H1 (cell line): ENCODE measurements at regions not wholly inside any gene's neighbourhood (a gene's known extent, or its start where the extent isn't known, plus 50 kb on each side); places are given as distances from the start of the nearest gene placed in this dataset.

ENCODE experiments used
- CTCF ChIA-PET: fragments of 300-600 bp; sonication (Branson Sonifier 250); formaldehyde crosslinking; loops from one replicate; lab custom pipeline; 2021; ENCODE audit not compliant: partially characterized antibody; lab: Charles Lee
- POLR2A ChIA-PET: fragments of 300-600 bp; sonication (Branson Sonifier 250); formaldehyde crosslinking; loops from one replicate; lab custom pipeline; 2021; ENCODE audit warnings: inconsistent platforms; ENCODE audit not compliant: partially characterized antibody; lab: Charles Lee
- DNase-seq, 2 experiments: peaks; one replicate each; pipeline versions ENCODE4 v3.0.0 to v3.0.0-alpha.2; 2010 to 2022; ENCODE audit warnings: low spot score in 2 of 2, low read depth in 1 of 2, mixed read lengths in 1 of 2
- FAIRE-seq: peaks from 2 replicates; lab custom pipeline; 2011; peaks lifted over from hg19 to GRCh38; lab: Jason Lieb, UNC
- H2AFZ ChIP-seq: 2 replicates; pipeline ENCODE4 v1.8.1; 2012; ENCODE audit warnings: low read length, inconsistent platforms
- H2AK5ac ChIP-seq: 2 replicates; pipeline ENCODE4 v1.6.1; 2013; ENCODE audit warnings: low read depth, low read length
- H2BK120ac ChIP-seq: replicated peaks from 2 replicates; pipeline ENCODE3; 2013; ENCODE audit warnings: low read depth, low read length, inconsistent platforms
- H2BK12ac ChIP-seq: 2 replicates; pipeline ENCODE4 v1.6.1; 2013; ENCODE audit warnings: low read depth, low read length
- H2BK15ac ChIP-seq: 2 replicates; pipeline ENCODE4 v1.6.1; 2013; ENCODE audit warnings: low read length
- H2BK20ac ChIP-seq: 2 replicates; pipeline ENCODE4 v1.6.1; 2013; ENCODE audit warnings: low read length
- H2BK5ac ChIP-seq: 2 replicates; pipeline ENCODE4 v1.6.1; 2013; ENCODE audit warnings: low read depth, low read length
- H3K14ac ChIP-seq: 2 replicates; pipeline ENCODE4 v1.6.1; 2013; ENCODE audit warnings: inconsistent platforms; ENCODE audit not compliant: insufficient read length
- H3K18ac ChIP-seq: 2 replicates; pipeline ENCODE4 v1.6.1; 2013; ENCODE audit warnings: low read length; ENCODE audit errors: extremely low read depth
- H3K23ac ChIP-seq: 2 replicates; pipeline ENCODE4 v1.6.1; 2013; ENCODE audit warnings: inconsistent platforms; ENCODE audit not compliant: insufficient read length
- H3K23me2 ChIP-seq: 2 replicates; pipeline ENCODE4 v1.6.1; 2013; ENCODE audit warnings: low read depth, low read length
- H3K27ac ChIP-seq: 2 replicates; pipeline ENCODE4 v1.6.1; 2011; ENCODE audit warnings: low read depth, low read length, inconsistent platforms
- H3K27me3 ChIP-seq, 4 experiments: replicated peaks in 1 of 4; 1 replicate in 1 of 4; 2 replicates in 3 of 4; pipeline versions ENCODE4 v1.6.1 to v1.8.1; 2011 to 2013; ENCODE audit warnings: low read length in 3 of 4, mild to moderate bottlenecking in 3 of 4, inconsistent platforms in 2 of 4, mixed read lengths in 2 of 4, moderate library complexity in 1 of 4; ENCODE audit not compliant: control insufficient read depth in 3 of 4, insufficient read depth in 3 of 4; ENCODE audit errors: extremely low read depth in 1 of 4
- H3K36me3 ChIP-seq, 4 experiments: 2 replicates each; pipeline versions ENCODE4 v1.6.1 to v1.8.1; 2011 to 2013; ENCODE audit warnings: mild to moderate bottlenecking in 4 of 4, low read length in 3 of 4, moderate library complexity in 2 of 4, control low read depth in 1 of 4, inconsistent platforms in 1 of 4; ENCODE audit not compliant: insufficient read depth in 4 of 4, control insufficient read depth in 2 of 4
- H3K4ac ChIP-seq: replicated peaks from 2 replicates; pipeline ENCODE3; 2013; ENCODE audit warnings: low read length, low read depth, mixed read lengths, inconsistent platforms; ENCODE audit not compliant: insufficient read length
- H3K4me1 ChIP-seq, 4 experiments: replicated peaks in 1 of 4; 1 replicate in 1 of 4; 2 replicates in 3 of 4; pipeline versions ENCODE4 v1.6.1 to v1.8.1; 2011 to 2013; ENCODE audit warnings: low read length in 3 of 4, inconsistent platforms in 2 of 4, mixed read lengths in 1 of 4; ENCODE audit not compliant: insufficient read depth in 4 of 4, control insufficient read depth in 3 of 4
- H3K4me2 ChIP-seq, 2 experiments: 2 replicates each; pipeline versions ENCODE4 v1.6.1 to v1.8.1; 2011 to 2013; ENCODE audit warnings: low read depth in 2 of 2, low read length in 2 of 2, control low read depth in 1 of 2, inconsistent platforms in 1 of 2, mild to moderate bottlenecking in 1 of 2; ENCODE audit not compliant: insufficient read depth in 1 of 2
- H3K4me3 ChIP-seq, 4 experiments: fragments of 200-600, 300-600 bp in 1 of 4; sonication (generic), shearing (Covaris generic), sonication (Bioruptor Twin) in 1 of 4; 2 replicates each; pipeline versions ENCODE4 v1.5.1 to v1.8.1; 2011 to 2016; ENCODE audit warnings: low read length in 4 of 4, low read depth in 3 of 4, control low read depth in 2 of 4, inconsistent platforms in 2 of 4, mild to moderate bottlenecking in 2 of 4, mixed read lengths in 1 of 4, moderate library complexity in 1 of 4; ENCODE audit not compliant: insufficient read depth in 2 of 4; ENCODE audit errors: extremely low read depth in 1 of 4
- H3K56ac ChIP-seq: replicated peaks from 2 replicates; pipeline ENCODE3; 2013; ENCODE audit warnings: low read depth, mild to moderate bottlenecking, mixed read lengths, low read length, inconsistent platforms; ENCODE audit not compliant: insufficient read length
- H3K79me1 ChIP-seq: 2 replicates; pipeline ENCODE4 v1.6.1; 2013; ENCODE audit warnings: low read depth, low read length, control low read depth
- H3K79me2 ChIP-seq, 2 experiments: 2 replicates each; pipeline versions ENCODE4 v1.6.1 to v1.8.1; 2012 to 2013; ENCODE audit warnings: low read length in 2 of 2, mild to moderate bottlenecking in 2 of 2, inconsistent platforms in 1 of 2; ENCODE audit not compliant: insufficient read depth in 2 of 2, control insufficient read depth in 1 of 2
- H3K9ac ChIP-seq, 4 experiments: replicated peaks in 1 of 4; 1 replicate in 1 of 4; 2 replicates in 3 of 4; pipeline versions ENCODE4 v1.6.1 to v1.8.1; 2011 to 2013; ENCODE audit warnings: low read depth in 3 of 4, low read length in 3 of 4, control low read depth in 2 of 4, mild to moderate bottlenecking in 2 of 4, moderate library complexity in 2 of 4, inconsistent platforms in 1 of 4; ENCODE audit errors: extremely low read depth in 1 of 4
- H3K9me3 ChIP-seq, 2 experiments: 2 replicates each; pipeline versions ENCODE4 v1.6.1 to v1.8.1; 2012 to 2013; ENCODE audit warnings: mild to moderate bottlenecking in 2 of 2, moderate library complexity in 2 of 2, control low read depth in 1 of 2, inconsistent platforms in 1 of 2, low read depth in 1 of 2, low read length in 1 of 2, mixed read lengths in 1 of 2; ENCODE audit not compliant: insufficient read depth in 2 of 2
- H4K20me1 ChIP-seq, 2 experiments: replicated peaks in 1 of 2; 2 replicates each; pipeline versions ENCODE3 to v1.8.1; 2011 to 2013; ENCODE audit warnings: inconsistent platforms in 2 of 2, low read length in 2 of 2, mild to moderate bottlenecking in 1 of 2; ENCODE audit not compliant: insufficient read depth in 2 of 2, control insufficient read depth in 1 of 2
- H4K5ac ChIP-seq: 2 replicates; pipeline ENCODE4 v1.6.1; 2013; ENCODE audit warnings: low read length, low read depth, mixed read lengths, inconsistent platforms; ENCODE audit not compliant: insufficient read length
- H4K8ac ChIP-seq: 2 replicates; pipeline ENCODE4 v1.8.0; 2013; ENCODE audit warnings: mild to moderate bottlenecking, moderate library complexity, low read length, inconsistent platforms; ENCODE audit not compliant: insufficient read depth; ENCODE audit errors: extremely low read depth
- H4K91ac ChIP-seq: replicated peaks from 2 replicates; pipeline ENCODE3; 2013; ENCODE audit warnings: low read length, mixed read lengths, inconsistent platforms; ENCODE audit not compliant: insufficient read length
- CHD2 ChIP-seq: IDR thresholded peaks from 2 replicates; pipeline ENCODE4 v1.6.1; 2012; ENCODE audit warnings: low read length, improper control_type of control experiment
- KDM1A ChIP-seq: fragments of 200-600, 300-600 bp; sonication (generic); IDR thresholded peaks from 2 replicates; pipeline ENCODE4 v1.7.1; 2016; ENCODE audit warnings: mild to moderate bottlenecking, low read length, borderline replicate concordance
- SIX5 ChIP-seq: IDR thresholded peaks from 2 replicates; pipeline ENCODE4 v1.6.1; 2011; ENCODE audit warnings: mild to moderate bottlenecking, low read depth, low read length
- SUZ12 ChIP-seq: fragments of 200-600 bp; sonication (generic); IDR thresholded peaks from 2 replicates; pipeline ENCODE4 v1.6.1; 2012; ENCODE audit warnings: mild to moderate bottlenecking, inconsistent platforms, low read length, moderate library complexity, mixed read lengths

DNA sequence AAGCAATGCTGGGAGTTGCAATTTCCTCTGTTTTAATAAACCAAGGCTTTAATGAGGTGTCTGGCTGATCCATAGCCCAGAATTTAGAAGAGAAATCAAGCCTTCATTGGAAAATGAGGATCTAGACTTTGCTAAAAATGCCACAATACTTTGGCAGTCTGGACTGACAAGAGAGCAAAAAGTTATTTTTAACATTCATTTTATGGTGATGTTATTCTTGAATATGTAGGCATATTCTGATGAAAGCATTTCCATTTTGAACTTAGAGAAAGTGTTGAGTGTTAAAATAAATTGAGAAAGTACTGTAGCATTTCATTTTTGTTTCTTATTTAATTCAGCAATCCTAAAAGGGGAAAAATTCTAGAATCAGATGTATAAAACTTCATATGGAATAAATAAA is 151.8 kb upstream of the HNMT start:
- Histone ChIP-seq H3K14ac (no peak overlapping the region), H2BK5ac (no peak overlapping the region), H4K5ac (no peak overlapping the region), H2BK20ac (no peak overlapping the region), H3K4me2 (no peak overlapping the region), H3K79me2 (no peaks in the 10 kb centered on the region), H2AK5ac (no peak overlapping the region), H3K9ac (no peak overlapping the region), H3K18ac (no peak overlapping the region), H4K20me1 (no peaks in the 10 kb centered on the region), H2BK12ac (no peak overlapping the region), H2BK120ac (no peak overlapping the region), H4K8ac (no peak overlapping the region), H3K23me2 (no peaks in the 10 kb centered on the region), H2AFZ (no peak overlapping the region), H3K27me3 (no peaks in the 10 kb centered on the region), H4K91ac (no peak overlapping the region), H3K79me1 (no peaks in the 10 kb centered on the region), H3K36me3 (no peaks in the 10 kb centered on the region), H3K4me1 (no peaks in the 10 kb centered on the region), H3K23ac (no peak overlapping the region), H3K27ac (no peak overlapping the region), H3K56ac (no peak overlapping the region), H3K4ac (no peak overlapping the region), H3K9me3 (no peaks in the 10 kb centered on the region; a peak in 1 of 4 replicates), H2BK15ac (no peak overlapping the region), H3K4me3 (no peak overlapping the region)
- ChIA-PET CTCF (no interaction called here), POLR2A (no interaction called here)
- FAIRE-seq: no peak
- no peak for TF ChIP-seq CHD2
- TF ChIP-seq SUZ12: no peak
- no peak for TF ChIP-seq KDM1A
- TF ChIP-seq SIX5: no peak
- no peak for DNase-seq
